ENCODE measurements at regions not wholly inside any gene's neighbourhood (a gene's known extent, or its start where the extent isn't known, plus 50 kb on each side); places are given as distances from the start of the nearest gene placed in this dataset.

- in situ Hi-C loops (cut with MboI; ENCODE audit: low pct_unique_long_range_greater_than_20kb, low sequenced_read_pairs, unreplicated experiment) = no loop called here
- DNase-seq (ENCODE audit: low spot score) = no peak
- TF ChIP-seq, protein P1, sequence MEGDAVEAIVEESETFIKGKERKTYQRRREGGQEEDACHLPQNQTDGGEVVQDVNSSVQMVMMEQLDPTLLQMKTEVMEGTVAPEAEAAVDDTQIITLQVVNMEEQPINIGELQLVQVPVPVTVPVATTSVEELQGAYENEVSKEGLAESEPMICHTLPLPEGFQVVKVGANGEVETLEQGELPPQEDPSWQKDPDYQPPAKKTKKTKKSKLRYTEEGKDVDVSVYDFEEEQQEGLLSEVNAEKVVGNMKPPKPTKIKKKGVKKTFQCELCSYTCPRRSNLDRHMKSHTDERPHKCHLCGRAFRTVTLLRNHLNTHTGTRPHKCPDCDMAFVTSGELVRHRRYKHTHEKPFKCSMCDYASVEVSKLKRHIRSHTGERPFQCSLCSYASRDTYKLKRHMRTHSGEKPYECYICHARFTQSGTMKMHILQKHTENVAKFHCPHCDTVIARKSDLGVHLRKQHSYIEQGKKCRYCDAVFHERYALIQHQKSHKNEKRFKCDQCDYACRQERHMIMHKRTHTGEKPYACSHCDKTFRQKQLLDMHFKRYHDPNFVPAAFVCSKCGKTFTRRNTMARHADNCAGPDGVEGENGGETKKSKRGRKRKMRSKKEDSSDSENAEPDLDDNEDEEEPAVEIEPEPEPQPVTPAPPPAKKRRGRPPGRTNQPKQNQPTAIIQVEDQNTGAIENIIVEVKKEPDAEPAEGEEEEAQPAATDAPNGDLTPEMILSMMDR (IDR thresholded peaks at IDR 0.05; ENCODE audit: extremely low read depth, insufficient read depth, missing control alignments) = no peak
These were observed 132.2 kb downstream of the ASB7 start for GRCh38 chr15:100734586-100734985.

- in situ Hi-C loops (cut with MboI; ENCODE audit: low pct_unique_long_range_greater_than_20kb, low sequenced_read_pairs, unreplicated experiment) = no loop called here
- DNase-seq (ENCODE audit: low spot score) = no peak
- TF ChIP-seq, protein P1 (IDR thresholded peaks at IDR 0.05; ENCODE audit: extremely low read depth, insufficient read depth, missing control alignments) = no peak
These were observed 133.0 kb downstream of the ASB7 start for GRCh38 chr15:100735129-100736053.

- DNase-seq (ENCODE audit: low spot score) = no peak
- TF ChIP-seq, protein P1 (IDR thresholded peaks at IDR 0.05; ENCODE audit: extremely low read depth, insufficient read depth, missing control alignments) = no peak
- in situ Hi-C loops (cut with MboI; ENCODE audit: low pct_unique_long_range_greater_than_20kb, low sequenced_read_pairs, unreplicated experiment) = no loop called here
These were observed 134.8 kb downstream of the ASB7 start for GRCh38 chr15:100737214-100737613.

DNA sequence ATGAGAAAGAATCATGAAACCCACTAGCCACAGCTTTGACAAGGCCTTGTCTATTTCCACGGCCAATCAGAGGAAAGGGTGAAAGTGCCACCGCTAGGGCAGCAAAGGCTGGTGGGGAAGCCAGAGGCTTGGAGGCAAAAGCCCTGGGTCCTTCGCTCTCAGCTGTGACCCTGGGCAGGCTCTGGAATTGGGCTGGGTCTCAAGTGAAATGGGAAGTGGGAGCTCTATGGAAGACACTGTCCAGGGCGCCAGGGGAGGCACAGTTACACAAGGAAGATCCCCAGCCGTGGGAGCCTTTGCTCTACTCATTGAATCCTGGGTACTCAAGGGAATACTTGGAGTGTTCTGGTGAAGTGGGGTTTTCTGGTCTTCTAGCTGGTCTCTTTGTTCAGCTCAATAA, 136.2 kb downstream of the ASB7 start:
- DNase-seq (ENCODE audit: low spot score) = no peak
- TF ChIP-seq, protein P1 (IDR thresholded peaks at IDR 0.05; ENCODE audit: extremely low read depth, insufficient read depth, missing control alignments) = no peak
- in situ Hi-C loops (cut with MboI; ENCODE audit: low pct_unique_long_range_greater_than_20kb, low sequenced_read_pairs, unreplicated experiment) = no loop called here

GRCh38 chr15:100740138-100740537, 137.7 kb downstream of the ASB7 start:
- no peak for DNase-seq (ENCODE audit: low spot score)
- TF ChIP-seq, protein P1 (IDR thresholded peaks at IDR 0.05; ENCODE audit: extremely low read depth, insufficient read depth, missing control alignments) = no peak
- in situ Hi-C loops (cut with MboI; ENCODE audit: low pct_unique_long_range_greater_than_20kb, low sequenced_read_pairs, unreplicated experiment) = no loop called here

GRCh38 chr15:100751585-100751984, 128.0 kb upstream of the ALDH1A3 start:
- in situ Hi-C loops (cut with MboI; ENCODE audit: low pct_unique_long_range_greater_than_20kb, low sequenced_read_pairs, unreplicated experiment) = no loop called here
- DNase-seq (ENCODE audit: low spot score) = no peak
- TF ChIP-seq, protein P1 (IDR thresholded peaks at IDR 0.05; ENCODE audit: extremely low read depth, insufficient read depth, missing control alignments) = no peak
